ENCODE measurements at regions not wholly inside any gene's neighbourhood (a gene's known extent, or its start where the extent isn't known, plus 50 kb on each side); places are given as distances from the start of the nearest gene placed in this dataset.
"Not testable (repeated sequence)": the region's sequence is repeated elsewhere in the genome, so short reads cannot be mapped to it uniquely, and the experiment has no call there.

- not testable (repeated sequence) for DNase-seq (ENCODE audit: low read depth)
Measured at GRCh38 chr16:46387720-46388119, 233.5 kb downstream of the SHCBP1 start.

- DNase-seq (ENCODE audit: low read depth) = not testable (repeated sequence)
Measured at GRCh38 chr16:46386805-46387620, 234.2 kb downstream of the SHCBP1 start.

- DNase-seq (ENCODE audit: low read depth) = not testable (repeated sequence)
Measured at GRCh38 chr16:46386110-46386771, 234.9 kb downstream of the SHCBP1 start.

DNA sequence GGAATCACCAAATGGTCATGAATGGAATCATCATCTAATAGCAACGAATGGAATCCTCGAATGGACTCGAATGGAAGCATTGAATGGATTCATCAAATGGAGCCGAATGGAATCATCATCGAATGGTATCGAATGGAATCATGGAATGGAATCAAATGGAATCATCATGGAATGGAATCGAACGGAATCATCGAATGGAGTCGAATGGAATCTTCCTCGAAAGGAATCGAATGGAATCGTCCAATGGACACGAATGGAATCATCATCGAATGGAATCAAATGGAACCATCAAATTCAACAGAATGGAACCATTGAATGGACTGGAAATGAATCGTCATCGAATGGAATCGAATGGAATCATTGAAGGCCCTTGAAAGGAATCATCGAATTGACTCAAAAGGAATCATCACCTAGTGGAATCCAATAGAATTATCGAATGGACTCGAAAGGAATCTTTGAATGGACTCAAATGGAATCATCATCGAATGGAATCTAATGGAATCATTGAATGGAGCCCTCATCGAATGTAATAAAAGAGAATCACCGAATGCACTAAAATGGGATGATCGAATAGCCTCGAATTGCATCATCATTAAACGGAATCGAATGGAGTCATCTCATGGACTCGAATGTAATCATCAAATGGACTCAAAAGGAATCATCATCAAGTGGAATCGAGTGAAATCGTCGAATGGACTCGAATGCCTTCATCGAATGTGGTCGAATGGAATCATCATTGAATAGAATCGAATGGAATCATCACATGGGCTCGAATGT lies 236.7 kb downstream of the SHCBP1 start:
- DNase-seq (ENCODE audit: low read depth) = not testable (repeated sequence)

DNA sequence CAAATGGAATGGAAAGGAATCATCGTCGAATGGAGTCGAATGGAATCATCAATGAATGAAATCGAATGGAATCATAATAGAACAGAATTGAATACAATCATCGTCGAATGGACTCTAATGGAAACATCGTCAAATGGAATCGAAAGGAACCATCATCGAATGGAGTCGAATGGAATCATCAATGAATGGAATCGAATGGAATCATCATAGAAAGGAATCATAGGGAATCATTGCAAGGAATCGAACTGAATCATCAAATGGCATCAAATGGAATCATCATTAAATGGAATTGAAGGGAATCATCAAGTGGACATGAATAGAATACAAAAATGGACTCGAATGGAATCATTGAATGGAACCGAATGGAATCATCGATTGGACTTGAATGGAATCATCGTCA lies 237.6 kb downstream of the SHCBP1 start:
- not testable (repeated sequence) for DNase-seq (ENCODE audit: low read depth)

GRCh38 chr16:46382791-46383541 lies 238.2 kb downstream of the SHCBP1 start:
- not testable (repeated sequence) for DNase-seq (ENCODE audit: low read depth)

DNA sequence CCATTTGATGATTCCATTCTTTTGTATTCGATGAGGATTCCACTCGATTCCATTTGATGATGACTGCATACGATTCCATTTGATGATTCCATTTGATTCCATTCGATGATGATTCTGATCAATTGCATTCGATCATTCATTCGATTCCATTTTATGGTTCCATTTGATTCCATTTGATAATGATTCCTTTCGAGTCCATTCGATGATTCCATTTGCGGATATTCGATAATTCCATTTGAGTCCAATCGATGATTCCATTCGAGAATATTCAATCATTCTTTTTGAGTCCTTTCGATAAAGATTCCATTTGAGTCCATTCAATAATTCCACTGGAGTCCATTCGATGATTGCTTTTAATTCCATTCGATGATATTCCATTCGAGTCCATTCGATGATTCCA lies 239.1 kb downstream of the SHCBP1 start:
- not testable (repeated sequence) for DNase-seq (ENCODE audit: low read depth)

GRCh38 chr16:46381344-46381743 lies 239.8 kb downstream of the SHCBP1 start:
- not testable (repeated sequence) for DNase-seq (ENCODE audit: low read depth)
